ENCODE measurements at regions not wholly inside any gene's neighbourhood (a gene's known extent, or its start where the extent isn't known, plus 50 kb on each side); places are given as distances from the start of the nearest gene placed in this dataset. TPM values are rescaled to one million over a fixed set of nuclear protein-coding genes. Genes with fewer than 3 reads are reported as not detected.

DNA sequence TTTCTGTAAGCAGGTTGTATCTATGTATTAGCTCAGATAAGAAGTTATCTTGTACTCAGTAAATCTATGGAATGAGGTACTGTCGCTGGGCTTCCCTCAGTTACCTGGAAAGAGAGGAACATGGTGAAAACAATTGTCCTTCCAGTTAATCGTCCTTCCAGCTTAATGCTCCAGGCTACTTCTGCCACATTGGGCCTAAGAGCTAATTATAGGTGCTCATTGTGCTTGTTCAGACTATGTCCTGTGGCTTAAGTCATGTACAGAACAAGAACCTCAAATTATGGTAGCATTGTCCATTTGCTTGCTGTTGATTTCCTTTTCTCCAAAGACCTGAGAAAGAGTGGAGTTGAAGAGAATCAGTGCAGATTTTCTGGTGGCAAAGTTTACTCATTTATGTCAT, 86.1 kb upstream of the MBL2 start:
- intact Hi-C loops (cut with DNase I) = no loop called here
- 83 to 87% (median 86%) methylated on average over 2 of the region's 2 CpGs for WGBS, 3 donors

DNA sequence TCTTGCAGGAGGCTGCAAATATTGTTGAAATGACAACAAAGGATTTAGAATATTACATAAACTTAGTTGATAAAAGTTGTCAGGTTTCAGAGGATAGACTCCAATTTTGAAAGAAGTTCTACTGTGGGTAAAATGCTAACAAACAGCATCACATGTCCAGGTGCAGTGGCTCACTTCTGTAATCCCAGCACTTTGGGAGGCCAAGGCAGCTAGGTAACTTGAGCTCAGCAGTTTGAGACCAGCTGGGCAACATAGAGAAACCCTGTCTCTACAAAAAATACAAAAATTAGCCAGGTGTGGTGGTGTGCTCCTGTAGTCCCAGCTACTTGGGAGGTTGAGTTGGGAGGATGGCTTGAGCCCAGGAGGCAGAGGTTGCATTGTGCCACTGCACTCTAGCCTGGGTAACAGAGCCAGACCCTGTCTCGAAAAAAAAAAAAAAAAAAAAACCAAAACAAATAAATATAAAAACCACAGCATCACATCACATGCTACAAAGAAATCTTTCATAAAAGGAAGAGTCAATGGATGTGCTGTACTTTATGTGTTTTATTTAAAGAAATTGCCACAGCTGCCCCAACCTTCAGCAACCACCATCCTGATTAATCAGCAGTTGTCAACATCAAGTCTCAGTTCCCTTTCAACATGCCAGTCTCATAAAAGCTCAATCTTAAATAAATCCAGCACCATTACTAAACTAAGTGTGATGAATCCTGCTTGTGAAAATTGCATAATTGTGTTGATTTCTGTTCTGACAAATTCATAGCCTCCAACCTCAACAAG, 83.2 kb upstream of the MBL2 start:
- H3K27me3 ChIP-seq = no peaks in the 10 kb centered on the region
- H3K36me3 ChIP-seq = no peaks in the 10 kb centered on the region
- intact Hi-C loops (cut with DNase I) = no loop called here
- H3K27ac ChIP-seq = no peak overlapping the region
- H3K9me3 ChIP-seq = no peaks in the 10 kb centered on the region
- no peak for DNase-seq
- no peaks in the 10 kb centered on the region for H3K4me1 ChIP-seq (ENCODE audit: insufficient read depth)
- 50 to 64% (median 63%) methylated on average over 1 of the region's 1 CpG for WGBS, 3 donors
- TF ChIP-seq EP300 (IDR thresholded peaks at IDR 0.05) (no peak), POLR2A (IDR thresholded peaks at IDR 0.05) (no peak)
- no peak overlapping the region for H3K4me3 ChIP-seq

More for the DNA sequence above, 86.1 kb upstream of the MBL2 start:
- no peak overlapping the region for H3K4me3 ChIP-seq
- TF ChIP-seq EP300 (IDR thresholded peaks at IDR 0.05) (no peak), POLR2A (IDR thresholded peaks at IDR 0.05) (no peak)
- TF ChIP-seq, protein P1, sequence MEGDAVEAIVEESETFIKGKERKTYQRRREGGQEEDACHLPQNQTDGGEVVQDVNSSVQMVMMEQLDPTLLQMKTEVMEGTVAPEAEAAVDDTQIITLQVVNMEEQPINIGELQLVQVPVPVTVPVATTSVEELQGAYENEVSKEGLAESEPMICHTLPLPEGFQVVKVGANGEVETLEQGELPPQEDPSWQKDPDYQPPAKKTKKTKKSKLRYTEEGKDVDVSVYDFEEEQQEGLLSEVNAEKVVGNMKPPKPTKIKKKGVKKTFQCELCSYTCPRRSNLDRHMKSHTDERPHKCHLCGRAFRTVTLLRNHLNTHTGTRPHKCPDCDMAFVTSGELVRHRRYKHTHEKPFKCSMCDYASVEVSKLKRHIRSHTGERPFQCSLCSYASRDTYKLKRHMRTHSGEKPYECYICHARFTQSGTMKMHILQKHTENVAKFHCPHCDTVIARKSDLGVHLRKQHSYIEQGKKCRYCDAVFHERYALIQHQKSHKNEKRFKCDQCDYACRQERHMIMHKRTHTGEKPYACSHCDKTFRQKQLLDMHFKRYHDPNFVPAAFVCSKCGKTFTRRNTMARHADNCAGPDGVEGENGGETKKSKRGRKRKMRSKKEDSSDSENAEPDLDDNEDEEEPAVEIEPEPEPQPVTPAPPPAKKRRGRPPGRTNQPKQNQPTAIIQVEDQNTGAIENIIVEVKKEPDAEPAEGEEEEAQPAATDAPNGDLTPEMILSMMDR (IDR thresholded peaks at IDR 0.05) = no peak
- DNase-seq = no peak
- H3K9me3 ChIP-seq = no peaks in the 10 kb centered on the region
- no peak overlapping the region for H3K27ac ChIP-seq
- no peaks in the 10 kb centered on the region for H3K27me3 ChIP-seq
- no peaks in the 10 kb centered on the region for H3K36me3 ChIP-seq
- H3K4me1 ChIP-seq (ENCODE audit: insufficient read depth) = no peaks in the 10 kb centered on the region

DNA sequence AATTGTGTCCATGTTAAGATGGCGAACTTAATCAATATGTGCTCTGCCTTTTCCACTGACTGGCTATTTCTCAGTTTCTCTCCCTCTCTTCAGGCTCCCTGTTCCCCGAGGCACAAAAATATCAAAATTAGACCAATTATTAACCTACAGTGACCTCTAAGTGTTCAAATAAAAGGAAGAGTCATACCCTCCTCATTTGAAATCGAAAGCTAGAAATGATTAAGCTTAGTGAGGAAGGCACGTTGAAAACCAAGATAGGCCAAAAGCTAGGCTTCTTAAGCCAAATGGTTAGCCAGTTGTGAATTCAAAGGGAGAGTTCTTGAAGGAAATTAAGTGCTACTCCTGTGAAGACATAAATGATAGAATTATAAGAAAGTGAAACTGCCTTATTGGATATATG, 81.1 kb upstream of the MBL2 start:
- 87 to 88% (median 87%) methylated on average over 4 of the region's 4 CpGs for WGBS, 3 donors
- DNase-seq = no peak
- Histone ChIP-seq H3K27ac (no peak overlapping the region), H3K4me3 (no peak overlapping the region), H3K27me3 (no peaks in the 10 kb centered on the region), H3K4me1 (ENCODE audit: insufficient read depth) (no peaks in the 10 kb centered on the region), H3K36me3 (no peaks in the 10 kb centered on the region), H3K9me3 (no peaks in the 10 kb centered on the region)
- intact Hi-C loops (cut with DNase I) = no loop called here
- TF ChIP-seq EP300 (IDR thresholded peaks at IDR 0.05) (no peak), POLR2A (IDR thresholded peaks at IDR 0.05) (no peak)
- TF ChIP-seq, protein P1 (IDR thresholded peaks at IDR 0.05) = no peak

DNA sequence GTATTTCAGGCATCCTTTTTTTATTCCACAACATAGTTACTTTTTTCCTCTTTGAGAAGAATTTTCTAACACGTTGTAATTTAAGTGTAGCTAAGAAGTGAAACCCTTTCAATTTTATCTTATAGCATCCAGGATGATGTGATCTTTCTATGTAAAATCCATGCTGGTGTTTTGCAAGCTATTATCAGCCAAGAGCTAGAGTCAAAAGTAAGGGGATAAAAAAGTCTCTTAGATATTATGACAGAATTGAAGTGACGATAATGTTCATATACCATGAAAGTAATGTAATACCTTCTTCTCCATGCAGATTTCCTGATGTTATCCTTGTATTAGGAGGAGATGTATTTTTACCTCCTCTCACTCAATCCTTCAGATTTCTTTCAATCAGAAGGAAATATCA, 64.2 kb upstream of the MBL2 start:
- DNase-seq = no peak
- no peaks in the 10 kb centered on the region for H3K4me1 ChIP-seq (ENCODE audit: insufficient read depth)
- no peaks in the 10 kb centered on the region for H3K27me3 ChIP-seq
- no peak overlapping the region for H3K4me3 ChIP-seq
- WGBS, 3 donors = 57 to 73% (median 63%) methylated on average over 2 of the region's 2 CpGs
- no peak for TF ChIP-seq POLR2A (IDR thresholded peaks at IDR 0.05)
- no peak for TF ChIP-seq EP300 (IDR thresholded peaks at IDR 0.05)
- TF ChIP-seq, protein P1 (IDR thresholded peaks at IDR 0.05) = no peak
- H3K9me3 ChIP-seq = no peaks in the 10 kb centered on the region
- intact Hi-C loops (cut with DNase I) = no loop called here
- H3K27ac ChIP-seq = no peak overlapping the region
- H3K36me3 ChIP-seq = no peaks in the 10 kb centered on the region

Small RNA genes in the stretch of these regions (small RNA-seq; reads per million reads assigned to genes)
- gene RF00019 (not detected), gene RNA5SP318 (not detected), gene SNRPEP8 (not detected)
